Suprapubic skin (tissue), 4 donors: ENCODE measurements at regions not wholly inside any gene's neighbourhood (a gene's known extent, or its start where the extent isn't known, plus 50 kb on each side); places are given as distances from the start of the nearest gene placed in this dataset.

Experiments
- DNase-seq, 2 donors: peaks; one replicate each; pipeline ENCODE4 v3.0.0-alpha.2; 2019; ENCODE audit warnings: low spot score in 2 of 2
- H3K27ac ChIP-seq: fragments of 200-600 bp; sonication (generic); one replicate; pipeline ENCODE4 v1.5.1; 2019
- H3K27me3 ChIP-seq: fragments of 200-600 bp; sonication (generic); one replicate; pipeline ENCODE4 v1.5.1; 2019
- H3K36me3 ChIP-seq: fragments of 200-600 bp; sonication (generic); one replicate; pipeline ENCODE4 v1.5.1; 2019
- H3K4me1 ChIP-seq: fragments of 200-600 bp; sonication (generic); one replicate; pipeline ENCODE4 v1.5.1; 2019
- H3K4me3 ChIP-seq: fragments of 200-600 bp; sonication (generic); one replicate; pipeline ENCODE4 v1.5.1; 2019; ENCODE audit warnings: mild to moderate bottlenecking
- H3K9me3 ChIP-seq: fragments of 200-600 bp; sonication (generic); one replicate; pipeline ENCODE4 v1.5.1; 2019
- CTCF ChIP-seq, 2 donors: fragments of 200-600 bp in 1 of 2; fragments of 450-650 bp in 1 of 2; sonication (generic) in 1 of 2; IDR thresholded peaks; one replicate each; pipeline ENCODE4 v1.5.1; 2016 to 2019; ENCODE audit warnings: antibody characterized with exemption in 2 of 2, mild to moderate bottlenecking in 1 of 2, moderate library complexity in 1 of 2
- EP300 ChIP-seq: sonication (generic); formaldehyde crosslinking; IDR thresholded peaks from one replicate; pipeline ENCODE4 v1.6.1; 2017; ENCODE audit warnings: antibody characterized with exemption
- POLR2A ChIP-seq, 2 donors: fragments of 450-650 bp; IDR thresholded peaks; one replicate each; pipeline ENCODE4 v1.6.1; 2017; ENCODE audit warnings: antibody characterized with exemption in 2 of 2, mild to moderate bottlenecking in 2 of 2, moderate library complexity in 2 of 2
- POLR2AphosphoS5 ChIP-seq, 3 donors: sonication (generic); formaldehyde crosslinking; IDR thresholded peaks; one replicate each; pipeline ENCODE4 v1.6.1; 2017; ENCODE audit warnings: antibody characterized with exemption in 3 of 3
- WGBS: methylation state at CpG from one replicate; pipeline ENCODE4 v1.1.5; 2018; 5-methylcytosine and 5-hydroxymethylcytosine counted together

- Histone ChIP-seq H3K4me1 (no peaks in the 10 kb centered on the region), H3K27ac (no peak overlapping the region), H3K9me3 (no peaks in the 10 kb centered on the region), H3K36me3 (no peaks in the 10 kb centered on the region), H3K4me3 (no peak overlapping the region), H3K27me3 (peaks cover 2% of the 10 kb centered on the region)
- TF ChIP-seq CTCF (IDR thresholded peaks at IDR 0.05) (no peak), POLR2AphosphoS5 (IDR thresholded peaks at IDR 0.05) (no peak), EP300 (no peak), POLR2A (IDR thresholded peaks at IDR 0.05) (no peak)
- DNase-seq = no peak
- WGBS = 88% methylated on average over 13 of the region's 13 CpGs
Observed at GRCh38 chr5:168039039-168039438, 252.4 kb upstream of the WWC1 start.

- H3K9me3 ChIP-seq = no peaks in the 10 kb centered on the region
- H3K36me3 ChIP-seq = no peaks in the 10 kb centered on the region
- 80% methylated on average over 12 of the region's 13 CpGs for WGBS
- DNase-seq = no peak
- no peak for TF ChIP-seq POLR2AphosphoS5 (IDR thresholded peaks at IDR 0.05)
- no peak for TF ChIP-seq EP300
- peaks cover 2% of the 10 kb centered on the region for H3K27me3 ChIP-seq
- no peak overlapping the region for H3K27ac ChIP-seq
- no peaks in the 10 kb centered on the region for H3K4me1 ChIP-seq
- H3K4me3 ChIP-seq = no peak overlapping the region
Observed at GRCh38 chr5:168039566-168040248, 251.7 kb upstream of the WWC1 start.

DNA sequence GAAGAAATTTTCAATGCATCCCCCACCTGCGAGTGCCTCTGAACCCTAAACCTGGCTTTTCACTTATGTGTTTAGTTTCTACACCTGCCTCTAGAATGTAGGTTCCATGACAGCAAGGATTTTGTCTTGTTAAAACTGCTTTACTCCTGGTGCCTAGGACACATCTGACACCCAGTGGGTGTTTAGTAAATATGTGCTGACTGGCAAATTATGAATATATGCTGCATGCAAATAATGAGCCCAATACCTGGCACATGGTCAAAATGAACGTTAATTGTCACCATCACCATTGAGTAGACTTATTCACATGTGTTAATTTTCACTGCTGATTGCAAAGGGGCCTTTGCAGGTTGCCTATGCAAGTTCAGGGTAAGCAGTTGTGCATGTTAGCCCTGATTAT, 249.9 kb upstream of the WWC1 start:
- H3K27ac ChIP-seq = no peak overlapping the region
- H3K4me1 ChIP-seq = no peaks in the 10 kb centered on the region
- no peak overlapping the region for H3K4me3 ChIP-seq
- no peak for TF ChIP-seq POLR2AphosphoS5 (IDR thresholded peaks at IDR 0.05)
- no peak for TF ChIP-seq CTCF (IDR thresholded peaks at IDR 0.05)
- TF ChIP-seq POLR2A (IDR thresholded peaks at IDR 0.05) = no peak
- no peak for TF ChIP-seq EP300
- peaks cover 2% of the 10 kb centered on the region for H3K27me3 ChIP-seq
- H3K9me3 ChIP-seq = no peaks in the 10 kb centered on the region
- no peak for DNase-seq
- H3K36me3 ChIP-seq = no peaks in the 10 kb centered on the region
- whole genome bisulfite sequencing = 46% methylated on average over 2 of the region's 2 CpGs

GRCh38 chr5:168042284-168043068, 249.0 kb upstream of the WWC1 start:
- no peaks in the 10 kb centered on the region for H3K9me3 ChIP-seq
- peaks cover 2% of the 10 kb centered on the region for H3K27me3 ChIP-seq
- H3K36me3 ChIP-seq = no peaks in the 10 kb centered on the region
- H3K27ac ChIP-seq = no peak overlapping the region
- no peak overlapping the region for H3K4me3 ChIP-seq
- H3K4me1 ChIP-seq = peaks cover 6% of the 10 kb centered on the region
- DNase-seq = no peak
- 70% methylated on average over 12 of the region's 12 CpGs for WGBS
- TF ChIP-seq CTCF (IDR thresholded peaks at IDR 0.05) = no peak
- no peak for TF ChIP-seq POLR2AphosphoS5 (IDR thresholded peaks at IDR 0.05)

DNA sequence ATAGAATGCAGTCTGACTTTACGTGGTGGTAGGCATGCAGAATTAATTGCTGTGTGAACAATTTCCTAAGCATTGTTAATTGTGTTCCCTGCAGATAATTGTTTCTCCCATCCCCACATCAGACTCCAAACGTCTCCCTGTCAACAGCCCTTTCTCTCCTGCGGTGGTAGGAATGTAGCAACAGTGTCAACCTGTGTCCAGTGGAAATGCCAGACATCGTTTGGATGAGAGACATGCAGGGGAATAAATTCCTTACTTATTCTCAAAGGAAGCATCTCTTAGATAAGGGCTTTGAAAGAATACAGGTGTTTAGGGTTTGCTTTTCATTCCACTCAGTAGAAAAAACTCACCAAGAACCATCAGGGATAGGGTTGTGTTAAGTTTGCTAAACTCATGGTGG, 245.3 kb upstream of the WWC1 start:
- no peak for DNase-seq
- Histone ChIP-seq H3K27me3 (peaks cover 2% of the 10 kb centered on the region), H3K9me3 (no peaks in the 10 kb centered on the region), H3K4me3 (no peak overlapping the region), H3K4me1 (peaks cover 8% of the 10 kb centered on the region), H3K27ac (no peak overlapping the region), H3K36me3 (no peaks in the 10 kb centered on the region)
- no peak for TF ChIP-seq POLR2A (IDR thresholded peaks at IDR 0.05)
- no peak for TF ChIP-seq POLR2AphosphoS5 (IDR thresholded peaks at IDR 0.05)
- no peak for TF ChIP-seq CTCF (IDR thresholded peaks at IDR 0.05)
- no peak for TF ChIP-seq EP300
- WGBS = 65% methylated on average over 4 of the region's 4 CpGs
